ENCODE measurements at regions not wholly inside any gene's neighbourhood (a gene's known extent, or its start where the extent isn't known, plus 50 kb on each side); places are given as distances from the start of the nearest gene placed in this dataset.
A peak's percentile ranks its signal among the peaks of the same experiment; 100 is the strongest.

DNA sequence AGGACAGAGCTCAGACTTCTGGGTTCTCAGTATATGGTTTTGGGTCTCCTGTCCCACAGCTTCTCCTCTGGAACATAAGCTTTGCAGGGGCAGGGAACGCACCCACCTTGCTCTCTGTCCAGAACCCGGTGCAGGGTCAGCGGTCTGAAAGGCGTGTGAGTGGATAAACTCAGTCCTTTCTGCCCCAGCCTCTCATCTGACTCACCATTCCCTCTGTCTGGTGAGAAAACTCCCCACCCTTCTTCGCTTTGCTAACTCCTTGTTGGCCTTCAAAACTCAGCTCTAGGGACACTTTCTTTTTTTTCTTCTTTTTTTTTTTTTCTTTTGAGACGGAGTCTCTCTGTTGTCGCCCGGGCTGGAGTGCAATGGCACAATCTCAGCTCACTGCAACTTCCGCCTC is 68.9 kb upstream of the NUP50 start:
- TF ChIP-seq TEAD4 (IDR thresholded peaks at IDR 0.05): no peak
- TF ChIP-seq, protein P1, sequence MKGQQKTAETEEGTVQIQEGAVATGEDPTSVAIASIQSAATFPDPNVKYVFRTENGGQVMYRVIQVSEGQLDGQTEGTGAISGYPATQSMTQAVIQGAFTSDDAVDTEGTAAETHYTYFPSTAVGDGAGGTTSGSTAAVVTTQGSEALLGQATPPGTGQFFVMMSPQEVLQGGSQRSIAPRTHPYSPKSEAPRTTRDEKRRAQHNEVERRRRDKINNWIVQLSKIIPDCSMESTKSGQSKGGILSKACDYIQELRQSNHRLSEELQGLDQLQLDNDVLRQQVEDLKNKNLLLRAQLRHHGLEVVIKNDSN (IDR thresholded peaks at IDR 0.05): no peak
- no peak for TF ChIP-seq YY1 (IDR thresholded peaks at IDR 0.05; ENCODE audit: low read depth)
- TF ChIP-seq, protein P2, sequence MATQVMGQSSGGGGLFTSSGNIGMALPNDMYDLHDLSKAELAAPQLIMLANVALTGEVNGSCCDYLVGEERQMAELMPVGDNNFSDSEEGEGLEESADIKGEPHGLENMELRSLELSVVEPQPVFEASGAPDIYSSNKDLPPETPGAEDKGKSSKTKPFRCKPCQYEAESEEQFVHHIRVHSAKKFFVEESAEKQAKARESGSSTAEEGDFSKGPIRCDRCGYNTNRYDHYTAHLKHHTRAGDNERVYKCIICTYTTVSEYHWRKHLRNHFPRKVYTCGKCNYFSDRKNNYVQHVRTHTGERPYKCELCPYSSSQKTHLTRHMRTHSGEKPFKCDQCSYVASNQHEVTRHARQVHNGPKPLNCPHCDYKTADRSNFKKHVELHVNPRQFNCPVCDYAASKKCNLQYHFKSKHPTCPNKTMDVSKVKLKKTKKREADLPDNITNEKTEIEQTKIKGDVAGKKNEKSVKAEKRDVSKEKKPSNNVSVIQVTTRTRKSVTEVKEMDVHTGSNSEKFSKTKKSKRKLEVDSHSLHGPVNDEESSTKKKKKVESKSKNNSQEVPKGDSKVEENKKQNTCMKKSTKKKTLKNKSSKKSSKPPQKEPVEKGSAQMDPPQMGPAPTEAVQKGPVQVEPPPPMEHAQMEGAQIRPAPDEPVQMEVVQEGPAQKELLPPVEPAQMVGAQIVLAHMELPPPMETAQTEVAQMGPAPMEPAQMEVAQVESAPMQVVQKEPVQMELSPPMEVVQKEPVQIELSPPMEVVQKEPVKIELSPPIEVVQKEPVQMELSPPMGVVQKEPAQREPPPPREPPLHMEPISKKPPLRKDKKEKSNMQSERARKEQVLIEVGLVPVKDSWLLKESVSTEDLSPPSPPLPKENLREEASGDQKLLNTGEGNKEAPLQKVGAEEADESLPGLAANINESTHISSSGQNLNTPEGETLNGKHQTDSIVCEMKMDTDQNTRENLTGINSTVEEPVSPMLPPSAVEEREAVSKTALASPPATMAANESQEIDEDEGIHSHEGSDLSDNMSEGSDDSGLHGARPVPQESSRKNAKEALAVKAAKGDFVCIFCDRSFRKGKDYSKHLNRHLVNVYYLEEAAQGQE (IDR thresholded peaks at IDR 0.05; ENCODE audit: low read depth): no peak
- no peak for TF ChIP-seq TCF12 (IDR thresholded peaks at IDR 0.05; ENCODE audit: low read depth)
- TF ChIP-seq, protein P3, sequence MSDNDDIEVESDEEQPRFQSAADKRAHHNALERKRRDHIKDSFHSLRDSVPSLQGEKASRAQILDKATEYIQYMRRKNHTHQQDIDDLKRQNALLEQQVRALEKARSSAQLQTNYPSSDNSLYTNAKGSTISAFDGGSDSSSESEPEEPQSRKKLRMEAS (IDR thresholded peaks at IDR 0.05): no peak
- TF ChIP-seq ZBTB7A (IDR thresholded peaks at IDR 0.05; ENCODE audit: low read depth): no peak

DNA sequence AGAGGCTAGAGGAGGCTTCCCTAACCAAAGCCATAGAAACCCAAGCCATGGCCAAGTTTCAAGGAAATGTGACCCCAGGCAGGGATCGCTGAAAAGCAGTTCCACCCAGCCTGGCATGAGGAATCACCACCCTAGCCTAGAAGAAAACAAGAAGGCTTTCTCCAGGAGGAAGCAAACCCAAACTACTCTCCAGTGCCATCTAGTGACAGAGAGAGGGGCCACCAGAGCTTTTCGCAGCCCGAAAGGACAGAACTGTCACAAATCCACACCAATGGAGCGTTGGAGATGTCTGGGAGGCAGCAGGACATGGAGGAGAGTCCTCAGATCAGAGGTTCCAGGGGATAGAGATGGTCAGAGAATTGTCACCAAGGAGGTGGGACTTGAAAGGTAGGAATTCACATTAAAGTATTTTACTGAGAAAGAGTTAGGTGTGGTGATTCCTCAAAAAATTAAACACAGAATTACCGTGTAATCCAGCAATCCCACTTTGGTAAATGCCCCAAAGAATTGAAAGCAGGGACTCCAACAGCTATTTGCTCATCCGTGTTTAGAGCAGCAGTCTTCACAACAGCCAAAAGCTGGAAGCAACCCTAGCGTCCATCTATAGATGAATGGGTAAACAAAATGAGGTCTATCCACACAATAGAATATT is 67.3 kb upstream of the NUP50 start:
- TF ChIP-seq EGR1 (IDR thresholded peaks at IDR 0.05): no peak
- no peak for TF ChIP-seq FOXM1 (IDR thresholded peaks at IDR 0.05; ENCODE audit: borderline replicate concordance, low read depth)
- TF ChIP-seq EP300 (IDR thresholded peaks at IDR 0.05; ENCODE audit: borderline replicate concordance): no peak
- TF ChIP-seq RAD21 (IDR thresholded peaks at IDR 0.05; ENCODE audit: low read depth): peak; percentile 77
- TF ChIP-seq, protein P2 (IDR thresholded peaks at IDR 0.05; ENCODE audit: low read depth): no peak

DNA sequence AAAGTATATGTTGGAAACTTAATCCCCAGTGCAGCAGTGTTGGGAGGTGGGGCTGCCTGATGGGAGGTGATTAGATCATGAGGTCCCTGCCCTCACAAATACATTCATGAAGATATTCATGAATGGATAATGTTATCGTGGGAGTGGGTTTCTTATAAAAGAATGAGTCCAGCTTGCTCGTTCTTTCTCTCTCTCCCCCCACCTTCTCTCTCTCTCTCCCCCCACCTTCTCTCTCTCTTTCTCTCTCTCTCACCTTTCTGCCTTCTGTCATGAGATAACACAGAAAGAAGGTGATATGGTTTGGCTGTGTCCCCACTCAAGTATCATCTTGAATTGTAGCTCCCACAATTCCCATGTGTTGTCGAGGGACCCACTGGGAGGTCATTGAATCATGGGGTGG is 66.7 kb upstream of the NUP50 start:
- TF ChIP-seq, protein P3 (IDR thresholded peaks at IDR 0.05): no peak
- no peak for TF ChIP-seq EGR1 (IDR thresholded peaks at IDR 0.05)
- no peak for TF ChIP-seq TAF1 (IDR thresholded peaks at IDR 0.05; ENCODE audit: low read depth)
- no peak for TF ChIP-seq EP300 (IDR thresholded peaks at IDR 0.05; ENCODE audit: borderline replicate concordance)
- no peak for TF ChIP-seq CREB1 (IDR thresholded peaks at IDR 0.05; ENCODE audit: low read depth)
- no peak for TF ChIP-seq CEBPB (IDR thresholded peaks at IDR 0.05)
- no peak for TF ChIP-seq RAD21 (IDR thresholded peaks at IDR 0.05; ENCODE audit: low read depth)
- no peak for TF ChIP-seq TCF12 (IDR thresholded peaks at IDR 0.05; ENCODE audit: low read depth)
- no peak for TF ChIP-seq FOXM1 (IDR thresholded peaks at IDR 0.05; ENCODE audit: borderline replicate concordance, low read depth)
- no peak for TF ChIP-seq NFIC (IDR thresholded peaks at IDR 0.05)
- no peak for TF ChIP-seq ZBTB7A (IDR thresholded peaks at IDR 0.05; ENCODE audit: low read depth)
- TF ChIP-seq, protein P2 (IDR thresholded peaks at IDR 0.05; ENCODE audit: low read depth): no peak
- TF ChIP-seq, protein P1 (IDR thresholded peaks at IDR 0.05): no peak
- TF ChIP-seq YY1 (IDR thresholded peaks at IDR 0.05; ENCODE audit: low read depth): no peak

DNA sequence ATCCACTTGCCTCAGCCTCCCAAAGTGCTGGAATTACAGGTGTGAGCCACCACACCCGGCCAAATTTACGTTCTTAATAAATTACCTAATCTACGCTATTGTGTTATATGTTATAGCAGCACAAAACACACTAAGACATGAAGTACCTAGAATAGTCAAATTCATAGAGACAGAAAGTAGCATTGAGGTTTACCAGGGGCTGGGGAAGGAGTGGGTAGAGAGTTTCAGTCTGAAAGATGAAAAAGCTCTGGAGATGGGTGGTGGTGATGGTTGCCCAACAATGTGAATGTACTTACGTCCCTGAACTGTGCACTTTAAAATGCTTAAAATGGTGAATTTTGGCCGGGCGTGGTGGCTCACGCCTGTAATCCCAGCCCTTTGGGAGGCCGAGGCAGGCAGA is 65.7 kb upstream of the NUP50 start:
- TF ChIP-seq YY1 (IDR thresholded peaks at IDR 0.05; ENCODE audit: low read depth): no peak
- no peak for TF ChIP-seq EGR1 (IDR thresholded peaks at IDR 0.05)
- TF ChIP-seq EP300 (IDR thresholded peaks at IDR 0.05; ENCODE audit: borderline replicate concordance): no peak
- TF ChIP-seq TCF12 (IDR thresholded peaks at IDR 0.05; ENCODE audit: low read depth): no peak
- no peak for TF ChIP-seq ZBTB7A (IDR thresholded peaks at IDR 0.05; ENCODE audit: low read depth)
- TF ChIP-seq, protein P2 (IDR thresholded peaks at IDR 0.05; ENCODE audit: low read depth): no peak
- no peak for TF ChIP-seq RAD21 (IDR thresholded peaks at IDR 0.05; ENCODE audit: low read depth)
- TF ChIP-seq TEAD4 (IDR thresholded peaks at IDR 0.05): no peak
- no peak for TF ChIP-seq CREB1 (IDR thresholded peaks at IDR 0.05; ENCODE audit: low read depth)
- TF ChIP-seq FOXM1 (IDR thresholded peaks at IDR 0.05; ENCODE audit: borderline replicate concordance, low read depth): no peak
- no peak for TF ChIP-seq TAF1 (IDR thresholded peaks at IDR 0.05; ENCODE audit: low read depth)
- TF ChIP-seq NFIC (IDR thresholded peaks at IDR 0.05): no peak
- no peak for TF ChIP-seq CEBPB (IDR thresholded peaks at IDR 0.05)

All from Ishikawa (cell line).